Activated CD4-positive, CD25-positive, alpha-beta regulatory T cell treated with anti-CD3 and anti-CD28 coated beads, Interleukin-2, amount 50 U/mL, for 24 hours (primary cell): ENCODE measurements at regions not wholly inside any gene's neighbourhood (a gene's known extent, or its start where the extent isn't known, plus 50 kb on each side); places are given as distances from the start of the nearest gene placed in this dataset.

Experiments
- ATAC-seq, 2 donors: fragments of 150-1000 bp; cut with Tn5 transposase; one replicate each; pipeline ENCODE4 v1.10.0; 2021; ENCODE audit warnings: mild to moderate bottlenecking in 1 of 2, moderate library complexity in 1 of 2

- no peak for ATAC-seq
These were observed 154.1 kb downstream of the NUP210 start for GRCh38 chr3:13266005-13266404.

DNA sequence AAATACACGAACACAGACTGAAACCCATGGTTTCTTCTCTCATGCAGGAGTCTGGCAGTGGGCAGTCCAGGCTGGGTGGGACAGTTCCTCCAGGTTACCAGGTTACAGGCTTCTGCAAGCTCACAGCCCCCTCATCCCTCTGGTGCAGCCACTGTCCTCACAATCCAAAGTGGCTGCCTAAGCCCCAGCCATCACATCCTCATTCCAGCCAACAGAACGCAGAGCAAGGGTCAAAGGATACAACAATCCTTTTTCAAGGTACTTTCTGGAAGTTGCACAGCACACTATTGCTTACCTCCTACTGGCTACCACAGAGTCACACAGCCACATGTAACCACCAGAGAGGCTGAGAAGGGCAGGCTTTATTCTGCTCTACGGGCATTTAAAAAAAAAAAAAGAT lies 154.6 kb downstream of the NUP210 start:
- ATAC-seq: no peak

GRCh38 chr3:13265016-13265415 lies 155.1 kb downstream of the NUP210 start:
- ATAC-seq: no peak

GRCh38 chr3:13264468-13264795 lies 155.7 kb downstream of the NUP210 start:
- ATAC-seq: no peak

DNA sequence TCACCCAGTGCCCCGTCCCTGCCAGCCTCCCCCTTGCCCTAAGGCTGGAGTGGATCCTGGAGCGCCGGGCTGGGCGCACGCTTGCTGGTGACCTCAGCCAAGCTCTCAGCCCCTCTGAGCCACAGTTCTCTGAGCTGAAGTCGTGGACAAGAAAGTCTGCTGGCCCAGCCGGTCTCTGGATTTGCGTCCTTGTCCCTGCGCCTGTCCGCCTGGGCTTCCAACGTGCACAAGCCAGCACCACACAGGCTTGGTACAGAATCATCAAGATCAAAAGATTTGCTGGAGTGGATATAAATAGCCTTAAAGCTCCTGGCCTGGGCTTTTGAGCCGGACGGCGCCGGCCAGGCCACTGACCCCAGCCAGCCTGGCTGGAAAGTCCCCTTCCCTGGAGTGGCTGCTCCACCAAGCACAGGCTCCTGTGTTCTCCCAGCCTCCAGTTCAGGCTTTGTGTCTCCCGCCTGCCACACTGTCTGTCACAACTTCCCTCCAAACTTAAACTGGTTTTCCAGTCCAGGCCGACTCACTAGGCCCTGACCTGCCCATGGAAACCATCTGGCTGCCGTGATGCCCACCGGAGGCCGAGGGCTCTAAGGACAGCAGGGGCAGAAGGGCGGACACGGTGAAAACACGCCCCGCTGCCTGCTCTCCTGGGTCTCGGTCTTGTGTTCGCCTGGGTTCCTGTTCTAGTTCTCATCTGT lies 156.2 kb downstream of the NUP210 start:
- no peak for ATAC-seq

DNA sequence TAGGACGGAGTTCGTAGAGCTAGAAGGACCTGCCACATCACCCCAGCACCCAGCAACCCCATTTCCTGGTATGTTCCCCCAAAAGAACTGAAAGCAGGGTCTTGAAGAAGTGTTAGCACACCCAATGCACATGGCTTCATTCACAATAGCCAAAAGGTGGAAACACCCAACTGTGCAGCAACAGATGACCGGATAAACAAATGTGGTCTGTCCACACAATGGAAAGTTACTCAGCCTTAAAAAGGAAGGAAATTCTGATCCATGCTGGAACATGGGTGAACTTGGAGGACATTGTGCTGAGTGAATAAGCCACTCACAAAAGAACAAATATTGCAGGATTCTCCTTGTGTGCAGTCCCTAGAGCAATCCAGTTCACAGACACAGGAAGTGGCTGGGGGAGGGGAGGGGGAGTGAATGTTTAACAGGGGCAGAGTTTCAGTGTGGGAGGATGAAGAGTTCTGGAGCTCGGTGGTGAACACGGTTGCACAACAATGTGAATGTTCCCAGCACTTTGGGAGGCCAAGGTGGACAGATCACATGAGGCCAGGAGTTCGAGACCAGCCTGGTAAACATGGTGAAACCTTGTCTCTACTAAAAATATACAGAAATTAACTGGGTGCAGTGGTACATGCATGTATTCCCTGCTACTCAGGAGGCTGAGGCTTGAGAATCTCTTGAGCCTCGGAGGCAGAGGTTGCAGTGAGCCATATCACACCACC lies 157.5 kb downstream of the NUP210 start:
- no peak for ATAC-seq

DNA sequence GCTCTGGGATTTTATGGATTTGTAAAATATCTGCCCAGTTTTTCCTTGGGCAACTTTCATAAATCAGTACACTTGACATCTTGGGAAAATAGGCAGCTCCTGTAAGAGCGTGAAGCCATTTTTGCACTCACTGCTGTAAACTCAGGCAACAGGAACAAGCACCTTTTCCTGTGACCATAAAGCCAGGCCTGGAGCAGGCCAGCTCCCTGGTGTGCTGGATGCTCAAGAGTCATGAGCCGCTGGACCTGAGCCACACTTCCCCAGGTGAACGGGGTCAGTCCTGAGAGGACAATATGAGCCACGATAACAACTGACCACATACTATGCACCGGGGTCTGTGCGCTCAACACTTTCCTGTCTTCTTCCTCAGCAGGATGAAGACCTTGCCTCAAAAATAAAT lies 158.2 kb downstream of the NUP210 start:
- ATAC-seq: no peak

DNA sequence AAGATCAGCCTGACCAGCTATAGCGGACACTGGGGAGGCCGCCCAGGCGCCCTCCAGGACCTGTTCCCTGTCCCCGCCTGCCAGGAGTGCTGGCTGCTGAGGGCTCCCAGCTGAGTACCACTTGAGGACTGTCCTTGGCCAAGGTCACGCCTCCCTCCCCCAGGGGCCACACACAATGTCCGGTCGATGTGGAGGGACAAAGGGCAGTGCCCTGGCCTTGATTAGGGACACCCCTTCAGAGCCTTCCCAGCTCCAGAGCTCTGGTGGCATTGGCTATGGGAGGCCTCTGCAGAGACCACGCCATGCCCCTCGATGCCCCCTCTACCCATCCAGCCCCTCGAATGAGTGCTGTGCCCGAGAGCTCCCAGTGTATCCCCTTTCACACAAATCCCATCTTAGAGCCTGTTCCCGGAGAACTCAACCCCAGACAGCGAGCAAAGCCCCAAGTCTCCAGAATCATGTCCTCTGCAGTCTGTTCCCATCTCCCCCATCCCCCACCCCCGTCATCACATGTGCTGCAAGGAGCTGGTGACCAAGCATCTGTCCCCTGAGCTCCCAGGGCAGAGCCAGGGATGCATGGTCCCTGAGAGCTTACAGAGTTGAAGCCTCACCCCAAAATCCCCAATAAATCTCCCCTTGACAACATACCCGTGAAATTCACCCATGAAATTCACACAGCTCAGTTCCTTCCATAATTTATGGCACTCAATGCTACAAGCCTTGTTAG lies 158.9 kb downstream of the NUP210 start:
- no peak for ATAC-seq

GRCh38 chr3:13260259-13261103 lies 159.6 kb downstream of the NUP210 start:
- no peak for ATAC-seq

GRCh38 chr3:13259831-13260230 lies 160.3 kb downstream of the NUP210 start:
- no peak for ATAC-seq

- no peak for ATAC-seq
These were observed 161.1 kb downstream of the NUP210 start for GRCh38 chr3:13258986-13259514.

- ATAC-seq: no peak
These were observed 161.8 kb downstream of the NUP210 start for GRCh38 chr3:13258280-13258679.

DNA sequence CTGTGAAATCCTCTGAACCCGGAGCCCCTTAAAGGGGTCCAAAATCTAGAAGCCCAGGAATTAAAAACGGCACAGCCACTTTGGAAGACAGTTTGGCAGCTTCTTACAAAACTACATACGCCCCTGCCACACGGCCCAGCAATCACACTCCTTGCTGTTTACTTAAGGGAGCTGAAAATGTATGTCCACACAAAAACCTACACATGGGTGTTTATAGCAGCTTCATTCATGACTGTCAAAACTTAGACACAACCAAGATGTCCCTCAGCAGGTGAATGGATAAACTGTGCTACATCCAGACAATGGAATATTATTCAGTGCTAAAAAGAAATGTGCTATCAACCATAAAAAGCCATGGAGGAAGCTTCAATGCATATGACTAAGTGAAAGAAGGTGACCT lies 162.5 kb downstream of the NUP210 start:
- no peak for ATAC-seq

GRCh38 chr3:13256845-13257244 lies 163.3 kb downstream of the NUP210 start:
- no peak for ATAC-seq

DNA sequence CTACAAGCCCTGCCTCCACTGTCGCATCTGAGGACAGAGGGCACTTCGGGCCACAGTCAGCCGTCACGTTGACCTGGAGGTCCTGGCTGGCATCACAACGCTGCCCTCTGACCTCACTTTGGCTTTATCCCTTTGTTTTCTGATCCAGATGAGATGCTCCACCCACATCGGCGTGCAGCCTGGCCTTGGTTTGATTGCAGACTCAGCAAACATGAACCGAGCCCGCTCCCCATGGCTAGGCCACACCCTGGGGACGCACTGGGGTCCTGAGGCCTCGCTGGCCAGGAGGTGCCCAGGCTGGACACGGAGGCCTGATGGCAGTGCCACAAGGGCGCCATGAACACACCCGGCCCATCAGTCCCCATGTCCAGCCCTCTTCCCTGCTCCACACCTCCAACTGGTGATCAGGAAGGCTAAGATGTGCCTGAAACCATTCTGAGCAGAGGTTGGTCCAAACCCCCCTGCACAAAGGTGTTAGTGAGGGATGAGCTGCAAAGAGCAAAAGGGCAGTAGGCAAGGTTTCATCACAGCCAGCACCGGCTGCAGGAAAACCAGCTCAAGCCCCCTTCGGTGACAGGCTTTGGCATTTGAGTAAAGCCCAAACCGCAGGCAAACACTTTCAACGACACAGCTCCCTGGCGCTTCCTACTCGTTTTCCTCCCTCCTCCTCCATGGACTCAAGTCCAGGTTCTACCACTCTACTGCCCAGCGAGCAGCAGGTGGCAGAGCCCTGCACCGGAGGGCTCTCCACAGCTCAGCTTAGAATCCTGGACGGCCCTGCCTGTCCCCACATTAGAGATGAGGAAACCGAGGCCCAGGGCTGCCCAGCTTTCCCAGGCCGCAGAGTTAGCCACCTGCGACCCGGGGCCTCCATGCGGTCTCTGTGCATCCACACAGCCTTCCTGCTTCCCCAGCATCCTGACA lies 165.8 kb downstream of the NUP210 start:
- ATAC-seq: no peak

- ATAC-seq: no peak
These were observed 166.7 kb downstream of the NUP210 start for GRCh38 chr3:13253208-13253937.

DNA sequence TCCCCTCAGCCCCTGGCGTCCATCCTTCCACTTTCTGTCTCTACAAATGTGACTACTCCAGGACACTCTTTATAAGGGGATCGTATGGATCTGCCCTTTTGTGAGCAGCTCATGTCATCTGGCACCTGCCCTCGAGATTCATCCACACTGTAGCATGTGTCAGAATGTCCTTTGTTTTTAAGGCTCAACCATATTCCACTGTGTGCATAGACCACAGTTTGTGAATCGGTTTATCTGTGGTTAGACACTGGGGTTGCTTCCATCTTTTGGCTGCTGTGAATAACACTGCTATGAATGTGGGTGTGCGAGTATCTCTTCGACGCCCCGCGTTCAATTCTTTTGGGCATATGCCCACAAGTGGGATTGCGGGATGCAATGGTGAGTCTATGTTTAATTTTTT lies 167.9 kb downstream of the NUP210 start:
- ATAC-seq: no peak

GRCh38 chr3:13251166-13251903 lies 168.8 kb downstream of the NUP210 start:
- no peak for ATAC-seq

DNA sequence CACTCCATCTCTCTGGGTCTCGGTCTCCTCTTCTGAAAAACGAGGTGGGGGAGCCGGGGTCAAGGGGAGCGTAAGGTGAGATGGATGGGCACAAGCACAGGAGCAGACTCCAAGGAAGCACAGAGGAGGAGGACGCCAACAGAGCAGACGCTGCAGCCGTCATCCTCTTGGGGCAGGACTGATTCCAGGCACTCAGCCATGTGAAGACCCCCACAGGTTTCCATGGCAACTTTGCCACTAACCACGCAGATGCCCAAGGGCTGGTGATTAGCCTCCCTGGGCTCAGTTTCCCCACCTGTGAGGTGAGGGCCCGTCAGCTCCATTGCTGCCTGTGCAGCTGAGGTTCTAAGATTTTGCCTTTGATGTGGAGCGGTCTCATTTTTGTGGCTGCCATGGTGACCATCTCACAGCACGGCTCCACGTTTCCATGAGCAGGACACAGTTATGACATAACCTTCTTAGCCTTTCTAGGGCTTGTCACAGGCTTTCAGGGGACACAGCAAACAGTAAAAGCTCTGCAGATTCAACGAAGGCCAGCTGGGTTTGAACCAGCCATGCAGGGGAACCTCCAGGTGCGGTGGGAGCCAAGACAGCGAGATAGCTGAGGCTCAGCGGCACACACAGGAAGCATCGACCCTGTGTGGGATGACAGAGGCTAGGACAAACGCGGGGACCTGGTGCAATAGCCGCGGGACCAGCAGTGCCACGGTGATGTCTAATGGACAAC lies 170.3 kb downstream of the NUP210 start:
- ATAC-seq: no peak

- ATAC-seq: no peak
These were observed 171.5 kb downstream of the NUP210 start for GRCh38 chr3:13248640-13249039.
